ENCODE measurements at regions not wholly inside any gene's neighbourhood (a gene's known extent, or its start where the extent isn't known, plus 50 kb on each side); places are given as distances from the start of the nearest gene placed in this dataset.

GRCh38 chr5:170159947-170160346 is 54.2 kb downstream of the FOXI1 start:
- Histone ChIP-seq H3K36me3 (ENCODE audit: low read depth) (no peaks in the 10 kb centered on the region), H3K4me1 (ENCODE audit: low read depth) (no peaks in the 10 kb centered on the region), H3K9me3 (no peaks in the 10 kb centered on the region), H3K4me3 (no peak overlapping the region)
- TF ChIP-seq CTCF (IDR thresholded peaks at IDR 0.05), result no peak
- ATAC-seq (no peak), DNase-seq (no peak)
- intact Hi-C loops (cut with DNase I, micrococcal nuclease), result no loop called here

DNA sequence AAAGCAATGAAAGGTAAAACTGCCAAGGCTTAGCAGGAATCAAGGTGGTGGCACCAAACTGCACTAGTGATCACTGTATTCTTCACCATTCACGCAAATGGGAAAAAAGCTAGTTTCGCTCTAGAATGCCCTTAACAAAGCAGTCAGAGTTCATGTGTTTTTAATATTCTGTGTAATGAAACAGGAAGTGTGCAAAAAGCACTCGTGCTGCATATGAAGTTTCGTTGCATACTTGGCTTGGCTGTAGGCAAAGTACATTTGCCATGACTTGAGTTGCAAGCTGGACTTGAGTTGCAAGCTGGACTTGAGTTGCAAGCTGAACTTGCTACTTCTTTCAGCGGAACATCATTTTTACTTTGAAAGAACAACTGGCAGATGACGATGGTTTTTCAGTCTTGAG is 55.4 kb downstream of the FOXI1 start:
- DNase-seq, result peak in 1 of 3 donors; percentile 3
- no peak for TF ChIP-seq CTCF (IDR thresholded peaks at IDR 0.05)
- no peak overlapping the region for H3K4me3 ChIP-seq
- intact Hi-C loops (cut with DNase I, micrococcal nuclease), result no loop called here
- no peaks in the 10 kb centered on the region for H3K9me3 ChIP-seq
- no peaks in the 10 kb centered on the region for H3K4me1 ChIP-seq (ENCODE audit: low read depth)
- ATAC-seq, result no peak
- no peaks in the 10 kb centered on the region for H3K36me3 ChIP-seq (ENCODE audit: low read depth)

GRCh38 chr5:170162631-170163321 is 57.1 kb downstream of the FOXI1 start:
- DNase-seq (no peak), ATAC-seq (no peak)
- Histone ChIP-seq H3K4me3 (no peak overlapping the region), H3K4me1 (ENCODE audit: low read depth) (no peaks in the 10 kb centered on the region), H3K9me3 (no peaks in the 10 kb centered on the region), H3K36me3 (ENCODE audit: low read depth) (no peaks in the 10 kb centered on the region)
- intact Hi-C loops (cut with DNase I, micrococcal nuclease), result no loop called here
- TF ChIP-seq CTCF (IDR thresholded peaks at IDR 0.05), result no peak

GRCh38 chr5:170164087-170164486 is 58.4 kb downstream of the FOXI1 start:
- Histone ChIP-seq H3K9me3 (no peaks in the 10 kb centered on the region), H3K4me3 (no peak overlapping the region), H3K36me3 (ENCODE audit: low read depth) (no peaks in the 10 kb centered on the region), H3K4me1 (ENCODE audit: low read depth) (no peaks in the 10 kb centered on the region)
- ATAC-seq (no peak), DNase-seq (no peak)
- no peak for TF ChIP-seq CTCF (IDR thresholded peaks at IDR 0.05)
- intact Hi-C loops (cut with DNase I, micrococcal nuclease), result no loop called here

GRCh38 chr5:170164921-170165320 is 59.2 kb downstream of the FOXI1 start:
- intact Hi-C loops (cut with DNase I, micrococcal nuclease), result no loop called here
- DNase-seq (no peak), ATAC-seq (no peak)
- no peak for TF ChIP-seq CTCF (IDR thresholded peaks at IDR 0.05)
- Histone ChIP-seq H3K9me3 (no peaks in the 10 kb centered on the region), H3K4me1 (ENCODE audit: low read depth) (no peaks in the 10 kb centered on the region), H3K4me3 (no peak overlapping the region), H3K36me3 (ENCODE audit: low read depth) (no peaks in the 10 kb centered on the region)

DNA sequence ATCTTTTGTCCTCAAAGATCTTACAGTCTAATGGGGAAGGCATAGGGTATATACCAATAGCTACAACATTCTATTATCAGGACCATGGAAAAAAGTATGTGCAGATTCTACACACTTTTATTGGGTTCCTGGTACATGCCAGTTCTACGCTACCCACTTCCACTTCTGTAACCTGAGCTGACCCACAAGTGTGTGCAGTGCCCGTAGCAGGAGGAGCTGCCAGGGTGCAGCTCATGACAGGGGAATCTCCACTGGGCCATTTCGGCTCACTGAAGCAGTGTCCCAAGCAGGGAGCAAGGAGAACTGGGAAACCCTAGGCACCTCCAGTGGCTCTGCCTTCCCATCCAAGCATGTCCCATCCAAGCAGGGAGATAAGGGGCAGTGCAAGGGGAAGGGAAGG is 60.4 kb downstream of the FOXI1 start:
- H3K36me3 ChIP-seq (ENCODE audit: low read depth), result no peaks in the 10 kb centered on the region
- H3K4me3 ChIP-seq, result no peak overlapping the region
- TF ChIP-seq CTCF (IDR thresholded peaks at IDR 0.05), result no peak
- ATAC-seq, result no peak
- intact Hi-C loops (cut with DNase I, micrococcal nuclease), result no loop called here
- H3K9me3 ChIP-seq, result no peaks in the 10 kb centered on the region
- no peaks in the 10 kb centered on the region for H3K4me1 ChIP-seq (ENCODE audit: low read depth)
- no peak for DNase-seq
